ENCODE measurements at regions not wholly inside any gene's neighbourhood (a gene's known extent, or its start where the extent isn't known, plus 50 kb on each side); places are given as distances from the start of the nearest gene placed in this dataset.

GRCh38 chr12:107411792-107412535 is 273.6 kb upstream of the PWP1 start:
- no peak for DNase-seq

GRCh38 chr12:107415071-107415470 is 270.5 kb upstream of the PWP1 start:
- no peak for DNase-seq

GRCh38 chr12:107415834-107416233 is 269.8 kb upstream of the PWP1 start:
- no peak for DNase-seq

GRCh38 chr12:107417004-107417403 is 268.6 kb upstream of the PWP1 start:
- DNase-seq: no peak

DNA sequence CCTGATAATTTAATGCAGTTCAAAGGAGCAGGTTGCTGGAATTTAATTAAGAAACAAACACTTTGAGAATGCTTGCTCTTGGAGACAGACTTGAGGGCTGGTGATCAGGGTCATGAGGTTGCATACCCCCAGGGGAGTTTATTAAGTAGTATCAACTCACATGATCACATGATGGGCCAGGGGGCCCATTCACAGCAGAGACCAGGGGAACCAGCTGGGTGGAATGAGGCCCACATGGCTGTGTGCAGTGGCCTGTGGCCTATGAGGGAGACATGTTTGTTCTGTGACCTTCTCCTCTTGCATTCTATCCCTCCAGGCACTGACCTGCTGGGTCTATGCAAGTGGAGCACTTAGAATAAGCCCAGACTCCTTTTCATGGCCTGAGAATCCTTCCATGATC is 266.6 kb upstream of the PWP1 start:
- DNase-seq: no peak

DNA sequence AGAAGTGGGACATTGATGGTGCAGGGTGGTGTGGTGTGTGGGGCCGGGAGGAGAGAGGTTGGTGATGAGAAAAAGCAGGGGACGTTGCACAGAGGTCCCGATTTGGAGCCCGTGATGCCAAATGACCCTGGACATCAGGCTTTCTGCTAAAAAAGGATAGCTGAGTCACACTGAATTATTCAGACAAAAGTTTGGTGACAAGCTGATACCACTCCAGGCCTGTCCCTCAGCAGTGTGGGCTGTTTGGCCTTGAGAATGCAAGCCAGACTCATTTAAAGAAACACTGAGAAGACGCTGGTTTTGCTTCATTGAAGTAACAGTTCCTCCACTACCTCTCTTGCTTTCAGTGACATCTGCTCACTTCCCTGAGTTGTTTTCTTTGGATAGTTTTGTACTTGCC is 262.1 kb upstream of the PWP1 start:
- DNase-seq: no peak

DNA sequence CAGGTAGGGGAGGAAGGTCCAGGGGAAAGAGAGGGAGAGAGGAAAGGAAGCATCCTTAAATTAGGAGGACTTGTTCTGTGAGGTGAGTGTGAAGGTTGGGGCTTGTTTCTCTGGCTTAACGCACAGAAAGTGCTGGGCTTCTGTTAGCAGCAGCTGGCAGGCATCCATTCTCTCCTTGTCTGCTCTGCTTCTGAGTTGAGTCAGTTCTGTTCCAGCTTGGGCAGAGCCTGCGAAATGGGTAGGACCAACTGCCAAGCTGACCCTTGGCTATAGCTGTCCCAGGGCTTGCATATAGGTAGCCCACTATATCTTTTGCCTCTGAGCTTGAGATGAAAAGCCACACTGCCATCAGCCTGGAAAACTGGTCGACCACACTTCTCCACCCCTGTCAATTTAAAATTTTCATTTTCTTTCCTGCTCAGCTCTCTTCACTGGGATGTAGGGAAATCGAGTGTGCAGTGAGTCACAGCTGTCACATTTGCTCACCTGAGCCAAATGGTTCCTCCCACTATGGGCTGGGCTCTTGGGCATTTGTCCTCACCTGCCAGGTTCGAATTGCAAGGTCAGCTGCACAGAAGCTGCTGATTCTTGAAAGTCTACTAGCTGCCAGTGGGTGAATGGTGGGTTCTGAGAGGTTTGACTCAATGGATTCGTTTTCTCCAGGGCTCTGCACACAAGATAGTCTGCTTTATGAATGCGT is 256.4 kb upstream of the PWP1 start:
- DNase-seq: no peak

- DNase-seq: no peak
Observed at GRCh38 chr12:107431942-107432341, 253.7 kb upstream of the PWP1 start.

- DNase-seq: no peak
Observed at GRCh38 chr12:107435072-107435471, 250.5 kb upstream of the PWP1 start.

- no peak for DNase-seq
Observed at GRCh38 chr12:107435520-107435919, 250.1 kb upstream of the PWP1 start.

DNA sequence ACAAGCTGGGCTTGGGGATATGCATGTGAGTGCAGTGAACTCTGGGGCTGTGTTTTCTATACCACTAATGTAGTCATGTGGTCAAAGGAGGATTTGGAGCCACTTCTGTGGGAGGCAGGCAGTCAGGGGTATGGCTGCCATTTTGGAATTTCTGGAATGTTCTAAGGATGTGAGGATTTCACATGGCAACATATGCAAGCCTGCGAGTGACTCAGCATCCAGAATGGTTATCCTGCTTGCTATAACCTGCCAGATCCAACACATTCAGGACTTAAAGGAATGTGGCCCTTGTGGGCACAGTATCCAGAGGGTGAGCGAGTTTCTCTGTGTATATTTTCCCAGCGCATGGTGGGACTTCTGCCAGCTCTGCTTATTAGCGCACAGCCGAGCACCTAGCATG is 249.2 kb upstream of the PWP1 start:
- no peak for DNase-seq

DNA sequence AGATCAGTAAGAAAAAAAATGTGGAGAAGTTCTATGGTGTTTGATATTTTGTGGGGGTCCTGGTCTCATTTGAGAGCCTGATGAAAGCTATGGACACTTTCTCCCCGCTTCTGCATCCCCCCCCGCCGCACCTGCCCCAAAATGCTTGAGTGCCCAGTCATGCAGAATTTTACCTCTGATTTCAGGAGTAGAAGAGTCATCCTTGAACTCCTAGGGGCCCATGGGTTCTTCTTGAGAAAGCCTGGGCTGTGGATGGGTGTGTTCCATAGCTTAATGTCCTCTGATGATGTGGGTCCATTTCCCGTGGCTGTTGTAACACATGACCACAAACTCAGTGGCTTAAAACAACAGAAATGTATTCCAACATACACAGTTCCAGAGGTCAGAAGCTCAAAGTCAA is 248.8 kb upstream of the PWP1 start:
- DNase-seq: no peak

DNA sequence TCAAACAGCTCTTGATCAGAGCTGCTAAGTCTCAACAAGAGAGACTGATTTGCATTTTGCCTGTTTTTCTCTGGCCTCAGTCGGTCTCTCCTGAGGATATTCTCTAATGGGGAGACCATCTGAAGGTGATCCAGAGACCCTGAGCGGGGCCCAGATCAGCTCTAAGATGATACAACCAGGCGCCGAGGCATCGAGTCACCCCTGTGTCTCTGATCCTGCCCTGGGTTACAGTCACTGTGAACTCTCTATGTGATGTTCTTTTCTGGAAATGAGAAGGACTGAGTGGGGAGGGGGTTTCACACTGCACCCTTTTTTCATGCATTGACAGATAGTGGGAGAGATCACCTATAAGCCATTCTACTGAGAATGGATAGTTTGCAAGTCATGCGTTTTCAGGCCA is 247.6 kb upstream of the PWP1 start:
- DNase-seq: no peak

GRCh38 chr12:107439026-107439738 is 246.4 kb upstream of the PWP1 start:
- DNase-seq: no peak

GRCh38 chr12:107440606-107441005 is 245.0 kb upstream of the PWP1 start:
- no peak for DNase-seq

DNA sequence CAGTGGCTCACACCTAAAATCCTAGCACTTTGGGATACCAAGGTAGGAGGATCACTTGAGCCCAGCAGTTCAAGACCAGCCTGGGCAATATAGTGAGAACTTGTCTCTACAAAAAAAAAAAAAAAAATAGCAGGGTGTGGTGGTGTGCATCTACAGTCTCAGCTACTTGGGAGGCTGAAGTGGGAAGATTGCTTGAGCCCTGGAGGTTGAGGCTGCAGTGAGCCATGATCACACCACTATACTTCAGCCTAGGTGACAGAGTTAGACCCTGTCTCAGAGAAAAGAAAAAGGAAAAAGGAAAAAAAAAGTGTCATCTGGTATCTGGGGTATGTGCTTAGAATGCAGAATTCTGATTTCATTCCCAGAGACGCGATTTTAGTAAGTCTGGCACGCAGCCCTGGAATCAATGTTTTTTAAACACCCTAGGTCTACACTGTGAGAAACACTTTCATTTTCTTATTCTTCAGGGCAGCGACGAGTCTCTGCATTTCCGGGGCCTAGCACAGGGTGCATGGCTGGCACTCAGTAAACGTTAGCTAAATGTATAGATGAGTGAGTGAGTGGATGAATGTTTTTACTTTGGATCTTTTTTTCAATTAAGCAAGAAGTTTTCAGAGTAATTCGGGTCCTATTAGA is 243.8 kb upstream of the PWP1 start:
- no peak for DNase-seq

DNA sequence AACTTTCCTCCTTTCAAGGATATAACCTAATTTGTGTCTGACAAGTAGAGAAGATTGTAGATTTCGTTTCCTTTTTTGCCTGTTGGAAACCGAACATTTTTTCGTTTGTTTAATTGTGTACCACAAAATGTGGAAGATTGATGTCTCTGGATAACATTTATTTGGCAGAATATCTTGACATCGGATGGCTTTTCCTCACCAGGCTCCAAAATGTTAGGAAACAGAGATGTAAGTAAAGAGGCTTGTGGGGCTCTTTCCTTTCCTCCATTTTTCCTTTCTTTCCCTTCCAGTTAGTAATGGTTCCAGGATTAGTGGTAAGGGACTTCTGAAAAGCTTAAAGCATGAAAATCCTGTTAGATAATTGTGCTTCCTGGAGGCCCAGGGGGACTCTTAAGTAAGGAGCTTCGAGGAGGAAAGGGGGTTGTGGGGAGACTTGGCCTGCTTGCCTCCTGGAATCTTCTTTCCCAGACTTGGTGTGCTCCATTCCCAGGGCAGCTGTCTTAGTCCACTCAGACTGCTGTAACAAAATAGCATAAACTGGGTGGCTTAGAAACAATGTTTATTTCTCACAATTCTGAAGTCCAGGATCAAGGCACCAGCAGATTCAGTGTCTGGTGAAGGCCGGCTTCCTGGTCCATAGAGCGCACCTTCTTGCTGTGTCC is 243.1 kb upstream of the PWP1 start:
- DNase-seq: no peak

GRCh38 chr12:107443320-107444090 is 242.1 kb upstream of the PWP1 start:
- no peak for DNase-seq

GRCh38 chr12:107444771-107445170 is 240.8 kb upstream of the PWP1 start:
- no peak for DNase-seq

DNA sequence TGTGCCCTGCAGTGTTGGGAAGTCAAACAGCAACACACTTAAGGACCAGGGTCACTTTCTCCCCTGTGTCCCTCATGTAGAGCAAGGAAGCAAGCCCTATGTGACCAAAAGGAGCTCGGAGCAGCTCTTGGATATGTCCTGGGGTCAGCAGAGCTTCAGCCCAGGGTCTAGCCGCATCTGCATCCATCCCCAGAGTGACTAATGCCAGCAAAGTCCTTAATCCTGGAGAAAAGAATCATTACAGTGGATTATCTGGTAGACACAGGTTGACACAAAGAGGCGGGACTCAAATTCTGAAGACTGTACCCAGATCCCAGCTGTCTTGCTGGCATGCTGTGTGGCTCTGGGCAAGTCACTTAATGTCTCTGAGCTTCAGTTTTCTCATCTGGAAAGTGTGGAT is 239.1 kb upstream of the PWP1 start:
- no peak for DNase-seq

DNA sequence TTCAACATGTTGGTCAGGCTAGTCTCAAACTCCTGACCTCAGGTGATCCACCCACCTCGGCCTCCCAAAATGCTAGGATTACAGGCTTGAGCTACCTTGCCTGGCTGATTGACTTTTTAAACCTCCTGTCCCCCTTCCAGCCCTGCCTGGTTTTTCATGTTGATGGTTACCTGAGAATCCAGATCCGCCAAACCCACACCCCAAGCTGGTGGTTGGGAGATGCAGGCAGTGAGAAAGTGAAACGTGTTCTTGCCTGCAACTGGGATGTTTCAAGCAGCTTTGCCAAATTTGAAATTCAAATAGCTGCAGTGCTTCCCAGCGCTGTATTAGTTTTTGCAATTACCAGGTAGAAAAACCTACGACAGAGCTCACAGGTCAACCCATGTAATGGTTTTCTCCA is 238.3 kb upstream of the PWP1 start:
- no peak for DNase-seq

- DNase-seq: no peak
Observed at GRCh38 chr12:107448198-107448597, 237.4 kb upstream of the PWP1 start.
